Ishikawa (cell line): ENCODE measurements at regions not wholly inside any gene's neighbourhood (a gene's known extent, or its start where the extent isn't known, plus 50 kb on each side); places are given as distances from the start of the nearest gene placed in this dataset.

Experiments
- CEBPB ChIP-seq: IDR thresholded peaks from 2 replicates; pipeline ENCODE4 v1.6.1; 2012
- CREB1 ChIP-seq: IDR thresholded peaks from 2 replicates; pipeline ENCODE4 v1.6.1; 2012; ENCODE audit warnings: low read depth
- EGR1 ChIP-seq: IDR thresholded peaks from 2 replicates; pipeline ENCODE4 v1.6.1; 2012
- EP300 ChIP-seq: IDR thresholded peaks from 2 replicates; pipeline ENCODE4 v1.6.1; 2012; ENCODE audit warnings: borderline replicate concordance
- FOXM1 ChIP-seq: IDR thresholded peaks from 2 replicates; pipeline ENCODE4 v1.6.1; 2012; ENCODE audit warnings: low read depth, borderline replicate concordance
- NFIC ChIP-seq: IDR thresholded peaks from 2 replicates; pipeline ENCODE4 v1.6.1; 2012
- RAD21 ChIP-seq: IDR thresholded peaks from 2 replicates; pipeline ENCODE4 v1.6.1; 2012; ENCODE audit warnings: low read depth
- TAF1 ChIP-seq: IDR thresholded peaks from 2 replicates; pipeline ENCODE4 v1.6.1; 2012; ENCODE audit warnings: low read depth, mild to moderate bottlenecking
- TCF12 ChIP-seq: IDR thresholded peaks from 2 replicates; pipeline ENCODE4 v1.6.1; 2012; ENCODE audit warnings: low read depth
- YY1 ChIP-seq: IDR thresholded peaks from 2 replicates; pipeline ENCODE4 v1.6.1; 2012; ENCODE audit warnings: low read depth
- ZBTB7A ChIP-seq: IDR thresholded peaks from 2 replicates; pipeline ENCODE4 v1.6.1; 2012; ENCODE audit warnings: low read depth
- TF ChIP-seq, protein P1 (sequence below): IDR thresholded peaks from 2 replicates; pipeline ENCODE4 v1.6.1; 2012
- TF ChIP-seq, protein P2 (sequence below): IDR thresholded peaks from 2 replicates; pipeline ENCODE4 v1.6.1; 2012

DNA sequence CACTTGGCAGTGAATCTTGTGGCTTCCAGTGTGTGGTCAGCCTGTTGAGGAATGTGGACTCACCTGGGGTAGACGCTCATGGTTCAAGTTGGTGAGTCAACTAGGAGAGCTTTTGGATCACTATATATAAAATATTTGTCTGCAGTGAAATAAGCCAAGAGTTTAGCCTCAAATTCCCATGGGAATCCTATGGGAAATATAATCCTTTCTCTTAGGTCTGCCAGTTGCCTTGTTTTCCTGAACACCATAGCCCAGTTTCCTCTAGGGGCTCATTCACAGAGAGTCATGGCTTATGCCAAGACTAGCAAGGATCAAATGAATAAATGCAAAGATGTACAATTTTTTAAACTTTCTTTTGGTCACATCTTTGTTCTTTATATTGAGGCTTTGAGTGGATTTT is 100.1 kb upstream of the NPHP3 start:
- TF ChIP-seq CREB1 (no peak), YY1 (no peak), ZBTB7A (no peak), TAF1 (no peak), NFIC (no peak), FOXM1 (no peak), EGR1 (no peak), RAD21 (no peak), TCF12 (no peak), CEBPB (no peak), EP300 (no peak)
- TF ChIP-seq, protein P1, sequence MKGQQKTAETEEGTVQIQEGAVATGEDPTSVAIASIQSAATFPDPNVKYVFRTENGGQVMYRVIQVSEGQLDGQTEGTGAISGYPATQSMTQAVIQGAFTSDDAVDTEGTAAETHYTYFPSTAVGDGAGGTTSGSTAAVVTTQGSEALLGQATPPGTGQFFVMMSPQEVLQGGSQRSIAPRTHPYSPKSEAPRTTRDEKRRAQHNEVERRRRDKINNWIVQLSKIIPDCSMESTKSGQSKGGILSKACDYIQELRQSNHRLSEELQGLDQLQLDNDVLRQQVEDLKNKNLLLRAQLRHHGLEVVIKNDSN = no peak
- TF ChIP-seq, protein P2, sequence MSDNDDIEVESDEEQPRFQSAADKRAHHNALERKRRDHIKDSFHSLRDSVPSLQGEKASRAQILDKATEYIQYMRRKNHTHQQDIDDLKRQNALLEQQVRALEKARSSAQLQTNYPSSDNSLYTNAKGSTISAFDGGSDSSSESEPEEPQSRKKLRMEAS = no peak
